CD14-positive monocyte (primary cell): ENCODE measurements at regions not wholly inside any gene's neighbourhood (a gene's known extent, or its start where the extent isn't known, plus 50 kb on each side); places are given as distances from the start of the nearest gene placed in this dataset.

Experiments
- DNase-seq, 3 donors: peaks; one replicate each; pipeline ENCODE4 v3.0.0-alpha.2; 2011 to 2022
- H2AFZ ChIP-seq: 2 replicates; pipeline ENCODE4 v1.6.0; 2012; ENCODE audit warnings: mild to moderate bottlenecking, low read depth, low read length, inconsistent platforms; ENCODE audit not compliant: insufficient read depth, poor library complexity, severe bottlenecking
- H3K27ac ChIP-seq, 2 donors: 1 replicate in 1 of 2; 2 replicates in 1 of 2; pipeline ENCODE4 v1.5.1; 2012 to 2013; ENCODE audit warnings: low read length in 2 of 2, control low read depth in 1 of 2, inconsistent platforms in 1 of 2, low read depth in 1 of 2, mild to moderate bottlenecking in 1 of 2
- H3K27me3 ChIP-seq, 2 donors: one replicate each; pipeline versions ENCODE4 v1.6.0 to v1.6.1; 2011 to 2013; ENCODE audit warnings: low read length in 2 of 2; ENCODE audit not compliant: control insufficient read depth in 2 of 2, insufficient read depth in 2 of 2
- H3K36me3 ChIP-seq, 2 donors: replicated peaks in 1 of 2; 1 replicate in 1 of 2; 2 replicates in 1 of 2; pipeline versions ENCODE4 v1.5.1 to v1.6.1; 2012 to 2013; ENCODE audit warnings: low read length in 2 of 2, control low read depth in 1 of 2, inconsistent platforms in 1 of 2, mild to moderate bottlenecking in 1 of 2; ENCODE audit not compliant: insufficient read depth in 2 of 2, control insufficient read depth in 1 of 2
- H3K4me1 ChIP-seq, 2 donors: 1 replicate in 1 of 2; 2 replicates in 1 of 2; pipeline versions ENCODE4 v1.5.1 to v1.6.1; 2012 to 2013; ENCODE audit warnings: low read length in 2 of 2, control low read depth in 1 of 2, inconsistent platforms in 1 of 2, mild to moderate bottlenecking in 1 of 2, moderate library complexity in 1 of 2; ENCODE audit not compliant: insufficient read depth in 2 of 2, control insufficient read depth in 1 of 2
- H3K4me2 ChIP-seq: replicated peaks from 2 replicates; pipeline ENCODE3; 2012; ENCODE audit warnings: low read length, moderate library complexity, mild to moderate bottlenecking; ENCODE audit not compliant: poor library complexity, severe bottlenecking; ENCODE audit errors: extremely low read depth
- H3K4me3 ChIP-seq, 3 experiments: fragments of 200-600 bp in 1 of 3; sonication (generic) in 1 of 3; replicated peaks in 1 of 3; 1 replicate in 2 of 3; 2 replicates in 1 of 3; pipeline ENCODE4 v1.5.1; 2011 to 2013; ENCODE audit warnings: low read length in 3 of 3, mild to moderate bottlenecking in 3 of 3, control low read depth in 2 of 3, low read depth in 2 of 3, inconsistent platforms in 1 of 3, moderate library complexity in 1 of 3
- H3K79me2 ChIP-seq: 2 replicates; pipeline ENCODE4 v1.6.0; 2012; ENCODE audit warnings: mild to moderate bottlenecking, control low read depth, inconsistent platforms, low read length, moderate library complexity; ENCODE audit not compliant: insufficient read depth
- H3K9ac ChIP-seq: 2 replicates; pipeline ENCODE4 v1.6.0; 2017; ENCODE audit warnings: low read length, mild to moderate bottlenecking; ENCODE audit not compliant: insufficient read depth, poor library complexity, severe bottlenecking
- H3K9me3 ChIP-seq, 2 donors: replicated peaks in 1 of 2; 1 replicate in 1 of 2; 2 replicates in 1 of 2; pipeline versions ENCODE4 v1.5.1 to v1.6.1; 2012 to 2013; ENCODE audit warnings: low read length in 2 of 2, control low read depth in 1 of 2; ENCODE audit not compliant: control insufficient read depth in 1 of 2, insufficient read depth in 1 of 2
- H4K20me1 ChIP-seq: 2 replicates; pipeline ENCODE4 v1.6.0; 2012; ENCODE audit warnings: mild to moderate bottlenecking, low read length, control low read depth, moderate library complexity; ENCODE audit not compliant: insufficient read depth
- H3K27ac Mint-ChIP-seq, 7 donors: one replicate each; pipeline ENCODE4 v1.8.0; 2020; ENCODE audit warnings: mild to moderate bottlenecking in 7 of 7, mixed read lengths in 7 of 7, moderate library complexity in 6 of 7, inconsistent platforms in 2 of 7
- H3K27me3 Mint-ChIP-seq, 3 donors: one replicate each; pipeline ENCODE4 v1.8.0; 2021 to 2022; ENCODE audit warnings: low read depth in 3 of 3, mild to moderate bottlenecking in 3 of 3, mixed read lengths in 3 of 3, moderate library complexity in 3 of 3, inconsistent platforms in 1 of 3
- H3K36me3 Mint-ChIP-seq, 2 donors: one replicate each; pipeline ENCODE4 v1.8.0; 2020; ENCODE audit warnings: mixed read lengths in 2 of 2, inconsistent platforms in 1 of 2, mild to moderate bottlenecking in 1 of 2
- H3K4me1 Mint-ChIP-seq: one replicate; pipeline ENCODE4 v1.8.0; 2020; ENCODE audit warnings: mild to moderate bottlenecking, mixed read lengths
- H3K4me3 Mint-ChIP-seq, 2 donors: one replicate each; pipeline ENCODE4 v1.8.0; 2020; ENCODE audit warnings: mild to moderate bottlenecking in 2 of 2, mixed read lengths in 2 of 2, moderate library complexity in 1 of 2
- H3K9me3 Mint-ChIP-seq, 7 donors: one replicate each; pipeline ENCODE4 v1.8.0; 2020 to 2022; ENCODE audit warnings: mixed read lengths in 7 of 7, mild to moderate bottlenecking in 6 of 7, moderate library complexity in 6 of 7, inconsistent platforms in 2 of 7
- WGBS: methylation state at CpG from one replicate; pipeline ENCODE4 v1.1.5; 2013; ENCODE audit warnings: missing lambda C conversion rate; ENCODE audit not compliant: insufficient coverage; 5-methylcytosine and 5-hydroxymethylcytosine counted together
- intact Hi-C, 2 donors: fragments of 100-400 bp; cut with micrococcal nuclease; formaldehyde crosslinking; loops; one replicate each; pipeline versions ENCODE4 v1.15.0 to v1.15.1; 2023
- TF ChIP-seq, protein P1 (sequence below): fragments of 200-600 bp; IDR thresholded peaks from one replicate; pipeline ENCODE4 v1.8.0; 2022; ENCODE audit warnings: antibody characterized with exemption, mild to moderate bottlenecking

DNA sequence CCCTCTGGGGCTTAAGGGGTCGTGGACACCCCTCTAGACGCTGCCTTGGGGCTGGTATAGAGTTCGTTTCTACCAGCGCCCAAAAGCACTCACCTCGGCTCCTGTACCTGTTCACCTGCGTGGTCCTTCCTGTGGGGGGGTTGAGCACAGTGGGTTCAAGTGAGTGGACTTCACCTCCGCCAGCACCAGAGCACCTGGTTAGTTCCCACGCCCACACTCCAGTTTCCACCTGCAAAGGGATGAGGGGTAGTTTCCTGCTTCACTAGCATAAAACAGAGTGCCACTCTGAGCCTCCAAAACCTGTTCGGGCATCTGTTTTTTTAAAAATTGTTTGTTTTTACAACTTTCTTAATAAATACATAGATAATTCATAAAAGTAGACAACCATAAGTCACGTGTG, 64.5 kb upstream of the SIPA1L2 start:
- no peaks in the 10 kb centered on the region for H3K27me3 ChIP-seq
- no peaks in the 10 kb centered on the region for H4K20me1 ChIP-seq
- H3K36me3 Mint-ChIP-seq, result no peaks in the 10 kb centered on the region
- no CpG with 5 or more reads among the region's 10 CpGs for WGBS
- no peak overlapping the region for H2AFZ ChIP-seq
- H3K4me3 ChIP-seq, result no peak overlapping the region
- no peak for DNase-seq
- no peak overlapping the region for H3K27ac Mint-ChIP-seq
- H3K27ac ChIP-seq, result no peak overlapping the region
- intact Hi-C loops, result no loop called here
- H3K9me3 ChIP-seq, result no peaks in the 10 kb centered on the region
- no peaks in the 10 kb centered on the region for H3K79me2 ChIP-seq
- no peak overlapping the region for H3K4me2 ChIP-seq
- TF ChIP-seq, protein P1, sequence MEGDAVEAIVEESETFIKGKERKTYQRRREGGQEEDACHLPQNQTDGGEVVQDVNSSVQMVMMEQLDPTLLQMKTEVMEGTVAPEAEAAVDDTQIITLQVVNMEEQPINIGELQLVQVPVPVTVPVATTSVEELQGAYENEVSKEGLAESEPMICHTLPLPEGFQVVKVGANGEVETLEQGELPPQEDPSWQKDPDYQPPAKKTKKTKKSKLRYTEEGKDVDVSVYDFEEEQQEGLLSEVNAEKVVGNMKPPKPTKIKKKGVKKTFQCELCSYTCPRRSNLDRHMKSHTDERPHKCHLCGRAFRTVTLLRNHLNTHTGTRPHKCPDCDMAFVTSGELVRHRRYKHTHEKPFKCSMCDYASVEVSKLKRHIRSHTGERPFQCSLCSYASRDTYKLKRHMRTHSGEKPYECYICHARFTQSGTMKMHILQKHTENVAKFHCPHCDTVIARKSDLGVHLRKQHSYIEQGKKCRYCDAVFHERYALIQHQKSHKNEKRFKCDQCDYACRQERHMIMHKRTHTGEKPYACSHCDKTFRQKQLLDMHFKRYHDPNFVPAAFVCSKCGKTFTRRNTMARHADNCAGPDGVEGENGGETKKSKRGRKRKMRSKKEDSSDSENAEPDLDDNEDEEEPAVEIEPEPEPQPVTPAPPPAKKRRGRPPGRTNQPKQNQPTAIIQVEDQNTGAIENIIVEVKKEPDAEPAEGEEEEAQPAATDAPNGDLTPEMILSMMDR, result no peak
- peaks cover 0 to 3% (median 0%) of the 10 kb centered on the region in 7 donors for H3K9me3 Mint-ChIP-seq
- H3K4me1 ChIP-seq, result no peaks in the 10 kb centered on the region
- peaks cover 0 to 4% (median 1%) of the 10 kb centered on the region in 3 donors for H3K27me3 Mint-ChIP-seq
- H3K9ac ChIP-seq, result no peak overlapping the region
- H3K36me3 ChIP-seq, result no peaks in the 10 kb centered on the region
- no peak overlapping the region for H3K4me3 Mint-ChIP-seq
- H3K4me1 Mint-ChIP-seq, result peaks cover 8% of the 10 kb centered on the region

DNA sequence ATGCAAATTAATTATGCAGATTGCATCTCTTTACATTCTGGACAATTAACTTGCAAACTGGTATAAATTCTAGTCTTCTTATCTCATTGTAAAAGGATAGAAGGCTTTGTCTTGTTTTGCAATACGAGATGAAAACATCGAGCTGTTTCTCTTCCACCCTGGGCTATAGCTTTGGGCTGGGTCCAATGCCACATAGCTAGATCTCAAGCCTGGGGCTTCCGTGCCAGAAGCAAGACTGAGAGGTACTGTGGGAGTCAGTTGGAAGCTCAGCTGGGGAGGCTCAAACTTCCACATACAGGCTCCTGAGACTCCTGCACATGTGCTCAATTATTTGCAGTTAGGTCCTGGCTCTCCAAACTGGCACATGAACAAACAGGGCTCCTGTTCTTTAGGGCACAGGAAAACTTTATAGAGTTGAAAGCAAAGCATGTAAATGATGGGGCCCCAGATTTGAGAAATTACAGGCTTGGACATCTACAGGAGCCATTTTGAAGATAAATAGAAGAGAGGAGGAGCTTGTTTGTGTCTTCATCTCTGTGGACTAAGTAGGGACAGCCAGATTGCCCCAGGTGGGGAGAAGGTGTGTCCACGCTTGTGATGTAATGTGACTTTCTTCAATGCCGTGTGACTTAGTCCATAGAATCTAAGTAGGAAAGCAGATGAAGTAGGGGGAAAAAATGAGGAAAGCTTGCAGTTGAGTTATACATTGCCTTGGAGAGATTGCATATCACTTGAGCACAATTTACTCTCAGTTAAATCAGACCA, 65.9 kb upstream of the SIPA1L2 start:
- intact Hi-C loops, result no loop called here
- H3K36me3 ChIP-seq, result no peaks in the 10 kb centered on the region
- H3K4me2 ChIP-seq, result no peak overlapping the region
- Mint-ChIP-seq H3K27me3 (peaks cover 0 to 4% (median 1%) of the 10 kb centered on the region in 3 donors), H3K4me1 (no peaks in the 10 kb centered on the region), H3K9me3 (peaks cover 0 to 2% (median 0%) of the 10 kb centered on the region in 7 donors), H3K27ac (no peak overlapping the region), H3K36me3 (no peaks in the 10 kb centered on the region), H3K4me3 (no peak overlapping the region)
- H3K4me3 ChIP-seq, result no peak overlapping the region
- no peak overlapping the region for H2AFZ ChIP-seq
- no peak overlapping the region for H3K9ac ChIP-seq
- no peak for DNase-seq
- no peak overlapping the region for H3K27ac ChIP-seq
- H3K79me2 ChIP-seq, result no peaks in the 10 kb centered on the region
- H4K20me1 ChIP-seq, result no peaks in the 10 kb centered on the region
- H3K4me1 ChIP-seq, result no peaks in the 10 kb centered on the region
- 97% methylated on average over 5 of the region's 5 CpGs for WGBS
- H3K9me3 ChIP-seq, result no peaks in the 10 kb centered on the region
- TF ChIP-seq, protein P1, result no peak
- no peaks in the 10 kb centered on the region for H3K27me3 ChIP-seq
